H1 (cell line): ENCODE measurements at regions not wholly inside any gene's neighbourhood (a gene's known extent, or its start where the extent isn't known, plus 50 kb on each side); places are given as distances from the start of the nearest gene placed in this dataset.

Source experiments
- CTCF ChIA-PET: fragments of 300-600 bp; sonication (Branson Sonifier 250); formaldehyde crosslinking; loops from one replicate; lab custom pipeline; 2021; ENCODE audit not compliant: partially characterized antibody; lab: Charles Lee
- POLR2A ChIA-PET: fragments of 300-600 bp; sonication (Branson Sonifier 250); formaldehyde crosslinking; loops from one replicate; lab custom pipeline; 2021; ENCODE audit warnings: inconsistent platforms; ENCODE audit not compliant: partially characterized antibody; lab: Charles Lee
- DNase-seq, 2 experiments: peaks; one replicate each; pipeline versions ENCODE4 v3.0.0 to v3.0.0-alpha.2; 2010 to 2022; ENCODE audit warnings: low spot score in 2 of 2, low read depth in 1 of 2, mixed read lengths in 1 of 2
- FAIRE-seq: peaks from 2 replicates; lab custom pipeline; 2011; peaks lifted over from hg19 to GRCh38; lab: Jason Lieb, UNC
- H2AFZ ChIP-seq: 2 replicates; pipeline ENCODE4 v1.8.1; 2012; ENCODE audit warnings: low read length, inconsistent platforms
- H2AK5ac ChIP-seq: 2 replicates; pipeline ENCODE4 v1.6.1; 2013; ENCODE audit warnings: low read depth, low read length
- H2BK120ac ChIP-seq: replicated peaks from 2 replicates; pipeline ENCODE3; 2013; ENCODE audit warnings: low read depth, low read length, inconsistent platforms
- H2BK12ac ChIP-seq: 2 replicates; pipeline ENCODE4 v1.6.1; 2013; ENCODE audit warnings: low read depth, low read length
- H2BK15ac ChIP-seq: 2 replicates; pipeline ENCODE4 v1.6.1; 2013; ENCODE audit warnings: low read length
- H2BK20ac ChIP-seq: 2 replicates; pipeline ENCODE4 v1.6.1; 2013; ENCODE audit warnings: low read length
- H2BK5ac ChIP-seq: 2 replicates; pipeline ENCODE4 v1.6.1; 2013; ENCODE audit warnings: low read depth, low read length
- H3K14ac ChIP-seq: 2 replicates; pipeline ENCODE4 v1.6.1; 2013; ENCODE audit warnings: inconsistent platforms; ENCODE audit not compliant: insufficient read length
- H3K18ac ChIP-seq: 2 replicates; pipeline ENCODE4 v1.6.1; 2013; ENCODE audit warnings: low read length; ENCODE audit errors: extremely low read depth
- H3K23ac ChIP-seq: 2 replicates; pipeline ENCODE4 v1.6.1; 2013; ENCODE audit warnings: inconsistent platforms; ENCODE audit not compliant: insufficient read length
- H3K23me2 ChIP-seq: 2 replicates; pipeline ENCODE4 v1.6.1; 2013; ENCODE audit warnings: low read depth, low read length
- H3K27ac ChIP-seq: 2 replicates; pipeline ENCODE4 v1.6.1; 2011; ENCODE audit warnings: low read depth, low read length, inconsistent platforms
- H3K27me3 ChIP-seq, 4 experiments: replicated peaks in 1 of 4; 1 replicate in 1 of 4; 2 replicates in 3 of 4; pipeline versions ENCODE4 v1.6.1 to v1.8.1; 2011 to 2013; ENCODE audit warnings: low read length in 3 of 4, mild to moderate bottlenecking in 3 of 4, inconsistent platforms in 2 of 4, mixed read lengths in 2 of 4, moderate library complexity in 1 of 4; ENCODE audit not compliant: control insufficient read depth in 3 of 4, insufficient read depth in 3 of 4; ENCODE audit errors: extremely low read depth in 1 of 4
- H3K36me3 ChIP-seq, 4 experiments: 2 replicates each; pipeline versions ENCODE4 v1.6.1 to v1.8.1; 2011 to 2013; ENCODE audit warnings: mild to moderate bottlenecking in 4 of 4, low read length in 3 of 4, moderate library complexity in 2 of 4, control low read depth in 1 of 4, inconsistent platforms in 1 of 4; ENCODE audit not compliant: insufficient read depth in 4 of 4, control insufficient read depth in 2 of 4
- H3K4ac ChIP-seq: replicated peaks from 2 replicates; pipeline ENCODE3; 2013; ENCODE audit warnings: low read length, low read depth, mixed read lengths, inconsistent platforms; ENCODE audit not compliant: insufficient read length
- H3K4me1 ChIP-seq, 4 experiments: replicated peaks in 1 of 4; 1 replicate in 1 of 4; 2 replicates in 3 of 4; pipeline versions ENCODE4 v1.6.1 to v1.8.1; 2011 to 2013; ENCODE audit warnings: low read length in 3 of 4, inconsistent platforms in 2 of 4, mixed read lengths in 1 of 4; ENCODE audit not compliant: insufficient read depth in 4 of 4, control insufficient read depth in 3 of 4
- H3K4me2 ChIP-seq, 2 experiments: 2 replicates each; pipeline versions ENCODE4 v1.6.1 to v1.8.1; 2011 to 2013; ENCODE audit warnings: low read depth in 2 of 2, low read length in 2 of 2, control low read depth in 1 of 2, inconsistent platforms in 1 of 2, mild to moderate bottlenecking in 1 of 2; ENCODE audit not compliant: insufficient read depth in 1 of 2
- H3K4me3 ChIP-seq, 4 experiments: fragments of 200-600, 300-600 bp in 1 of 4; sonication (generic), shearing (Covaris generic), sonication (Bioruptor Twin) in 1 of 4; 2 replicates each; pipeline versions ENCODE4 v1.5.1 to v1.8.1; 2011 to 2016; ENCODE audit warnings: low read length in 4 of 4, low read depth in 3 of 4, control low read depth in 2 of 4, inconsistent platforms in 2 of 4, mild to moderate bottlenecking in 2 of 4, mixed read lengths in 1 of 4, moderate library complexity in 1 of 4; ENCODE audit not compliant: insufficient read depth in 2 of 4; ENCODE audit errors: extremely low read depth in 1 of 4
- H3K56ac ChIP-seq: replicated peaks from 2 replicates; pipeline ENCODE3; 2013; ENCODE audit warnings: low read depth, mild to moderate bottlenecking, mixed read lengths, low read length, inconsistent platforms; ENCODE audit not compliant: insufficient read length
- H3K79me1 ChIP-seq: 2 replicates; pipeline ENCODE4 v1.6.1; 2013; ENCODE audit warnings: low read depth, low read length, control low read depth
- H3K79me2 ChIP-seq, 2 experiments: 2 replicates each; pipeline versions ENCODE4 v1.6.1 to v1.8.1; 2012 to 2013; ENCODE audit warnings: low read length in 2 of 2, mild to moderate bottlenecking in 2 of 2, inconsistent platforms in 1 of 2; ENCODE audit not compliant: insufficient read depth in 2 of 2, control insufficient read depth in 1 of 2
- H3K9ac ChIP-seq, 4 experiments: replicated peaks in 1 of 4; 1 replicate in 1 of 4; 2 replicates in 3 of 4; pipeline versions ENCODE4 v1.6.1 to v1.8.1; 2011 to 2013; ENCODE audit warnings: low read depth in 3 of 4, low read length in 3 of 4, control low read depth in 2 of 4, mild to moderate bottlenecking in 2 of 4, moderate library complexity in 2 of 4, inconsistent platforms in 1 of 4; ENCODE audit errors: extremely low read depth in 1 of 4
- H3K9me3 ChIP-seq, 2 experiments: 2 replicates each; pipeline versions ENCODE4 v1.6.1 to v1.8.1; 2012 to 2013; ENCODE audit warnings: mild to moderate bottlenecking in 2 of 2, moderate library complexity in 2 of 2, control low read depth in 1 of 2, inconsistent platforms in 1 of 2, low read depth in 1 of 2, low read length in 1 of 2, mixed read lengths in 1 of 2; ENCODE audit not compliant: insufficient read depth in 2 of 2
- H4K20me1 ChIP-seq, 2 experiments: replicated peaks in 1 of 2; 2 replicates each; pipeline versions ENCODE3 to v1.8.1; 2011 to 2013; ENCODE audit warnings: inconsistent platforms in 2 of 2, low read length in 2 of 2, mild to moderate bottlenecking in 1 of 2; ENCODE audit not compliant: insufficient read depth in 2 of 2, control insufficient read depth in 1 of 2
- H4K5ac ChIP-seq: 2 replicates; pipeline ENCODE4 v1.6.1; 2013; ENCODE audit warnings: low read length, low read depth, mixed read lengths, inconsistent platforms; ENCODE audit not compliant: insufficient read length
- H4K8ac ChIP-seq: 2 replicates; pipeline ENCODE4 v1.8.0; 2013; ENCODE audit warnings: mild to moderate bottlenecking, moderate library complexity, low read length, inconsistent platforms; ENCODE audit not compliant: insufficient read depth; ENCODE audit errors: extremely low read depth
- H4K91ac ChIP-seq: replicated peaks from 2 replicates; pipeline ENCODE3; 2013; ENCODE audit warnings: low read length, mixed read lengths, inconsistent platforms; ENCODE audit not compliant: insufficient read length
- CREB1 ChIP-seq: IDR thresholded peaks from 2 replicates; pipeline ENCODE4 v1.6.1; 2012; ENCODE audit warnings: inconsistent platforms
- PHF8 ChIP-seq: fragments of 200-600 bp; sonication (generic); conservative IDR thresholded peaks from 2 replicates; pipeline ENCODE4 v1.7.1; 2012; ENCODE audit warnings: low read depth, mild to moderate bottlenecking, inconsistent platforms, low read length, moderate library complexity
- SIX5 ChIP-seq: IDR thresholded peaks from 2 replicates; pipeline ENCODE4 v1.6.1; 2011; ENCODE audit warnings: mild to moderate bottlenecking, low read depth, low read length
- WGBS, 2 experiments: shearing (Covaris generic) in 1 of 2; methylation state at CpG; one replicate each; pipeline versions ENCODE4 v1.1.6 to v1.1.7; 2013 to 2015; ENCODE audit warnings: low lambda C conversion rate in 2 of 2, mixed read lengths in 2 of 2, inconsistent platforms in 1 of 2, low coverage in 1 of 2, missing lambda C conversion rate in 1 of 2; ENCODE audit not compliant: insufficient replicate concordance in 2 of 2, insufficient coverage in 1 of 2, insufficient read length in 1 of 2; ENCODE audit errors: extremely low coverage in 1 of 2, missing lambda C conversion rate in 1 of 2; 5-methylcytosine and 5-hydroxymethylcytosine counted together

GRCh38 chr18:10124071-10124470 lies 210.3 kb downstream of the VAPA start:
- H3K18ac ChIP-seq: no peak overlapping the region
- H3K9me3 ChIP-seq: 0 out of 4 replicates have a peak, but pooled peaks cover 0 to 3% of the 10 kb centered on the region in 2 experiments
- no peak for TF ChIP-seq PHF8
- no peak for TF ChIP-seq CREB1
- no peak for TF ChIP-seq SIX5
- H3K79me1 ChIP-seq: no peaks in the 10 kb centered on the region
- 96% methylated on average over 9 of the region's 9 CpGs; no CpG with 5 or more reads in 1 of the 2 experiments for WGBS, 2 experiments
- no peak overlapping the region for H2BK120ac ChIP-seq
- H4K8ac ChIP-seq: no peak overlapping the region; the same call in 1 of the 2 replicates
- H4K91ac ChIP-seq: no peak overlapping the region
- no peak overlapping the region for H3K27ac ChIP-seq
- H2BK20ac ChIP-seq: no peak overlapping the region
- no peak overlapping the region for H2AK5ac ChIP-seq
- no peak overlapping the region for H3K4ac ChIP-seq
- no peak overlapping the region for H3K14ac ChIP-seq
- H3K9ac ChIP-seq: no peak overlapping the region
- FAIRE-seq (no peak), DNase-seq (peak in 1 of 2 experiments; percentile 37)
- no peak overlapping the region for H2BK15ac ChIP-seq
- no peak overlapping the region for H3K56ac ChIP-seq
- H4K5ac ChIP-seq: no peak overlapping the region
- peaks cover 0 to 9% (median 5%) of the 10 kb centered on the region in 4 experiments; a peak in 6 of 7 replicates for H3K4me1 ChIP-seq
- no peaks in the 10 kb centered on the region for H3K27me3 ChIP-seq
- H3K23me2 ChIP-seq: no peaks in the 10 kb centered on the region
- no peak overlapping the region for H3K23ac ChIP-seq
- no peak overlapping the region for H3K4me3 ChIP-seq
- POLR2A ChIA-PET: no interaction called here
- no peak overlapping the region for H2BK5ac ChIP-seq
- H2BK12ac ChIP-seq: 0 out of 2 replicates have a peak overlapping the region, but pooled peaks have one; percentile 20
- 0 out of 2 replicates have a peak overlapping the region, but pooled peaks have one; percentile 6 for H2AFZ ChIP-seq
- no peak overlapping the region for H3K4me2 ChIP-seq
- H3K79me2 ChIP-seq: no peaks in the 10 kb centered on the region
- CTCF ChIA-PET: interaction anchor here (1.3 kb wide), 1 partner anchor 91 kb away, joined by 3 read pairs; no protein-coding TSS in a partner anchor
- H4K20me1 ChIP-seq: no peaks in the 10 kb centered on the region
- H3K36me3 ChIP-seq: no peaks in the 10 kb centered on the region
